GM21360 (cell line): ENCODE measurements at regions not wholly inside any gene's neighbourhood (a gene's known extent, or its start where the extent isn't known, plus 50 kb on each side); places are given as distances from the start of the nearest gene placed in this dataset.

ENCODE experiments used
- ATAC-seq: cut with Tn5 transposase; IDR thresholded peaks from one replicate; pipeline ENCODE4 v1.9.1; 2021; ENCODE audit warnings: mild to moderate bottlenecking, moderate library complexity; ENCODE audit not compliant: unreplicated experiment

GRCh38 chr11:104661901-104662300, 236.4 kb downstream of the CASP12 start:
- ATAC-seq = no peak

- no peak for ATAC-seq
These were observed 236.8 kb downstream of the CASP12 start for GRCh38 chr11:104661471-104661870.

GRCh38 chr11:104658177-104658576, 240.1 kb downstream of the CASP12 start:
- ATAC-seq = no peak

- no peak for ATAC-seq
These were observed 241.2 kb downstream of the CASP12 start for GRCh38 chr11:104657083-104657482.

GRCh38 chr11:104655066-104655465, 243.2 kb downstream of the CASP12 start:
- ATAC-seq = no peak

GRCh38 chr11:104654181-104654813, 244.0 kb downstream of the CASP12 start:
- no peak for ATAC-seq

- no peak for ATAC-seq
These were observed 244.9 kb downstream of the CASP12 start for GRCh38 chr11:104653407-104653806.

GRCh38 chr11:104652996-104653395, 245.3 kb downstream of the CASP12 start:
- ATAC-seq = no peak

- ATAC-seq = no peak
These were observed 248.0 kb downstream of the CASP12 start for GRCh38 chr11:104650234-104650633.

- ATAC-seq = no peak
These were observed 249.3 kb downstream of the CASP12 start for GRCh38 chr11:104649002-104649401.

- no peak for ATAC-seq
These were observed 252.7 kb downstream of the CASP12 start for GRCh38 chr11:104645261-104646222.

GRCh38 chr11:104637662-104638170, 260.5 kb downstream of the CASP12 start:
- ATAC-seq = no peak

- ATAC-seq = no peak
These were observed 265.0 kb downstream of the CASP12 start for GRCh38 chr11:104633226-104633625.

- no peak for ATAC-seq
These were observed 267.9 kb downstream of the CASP12 start for GRCh38 chr11:104630352-104630751.

GRCh38 chr11:104625246-104625645, 273.0 kb downstream of the CASP12 start:
- ATAC-seq = no peak

GRCh38 chr11:104624021-104624420, 274.2 kb downstream of the CASP12 start:
- ATAC-seq = no peak

- ATAC-seq = no peak
These were observed 274.7 kb downstream of the CASP12 start for GRCh38 chr11:104623518-104623917.

GRCh38 chr11:104620991-104621390, 277.3 kb downstream of the CASP12 start:
- ATAC-seq = no peak

- ATAC-seq = no peak
These were observed 278.5 kb downstream of the CASP12 start for GRCh38 chr11:104619751-104620150.

- ATAC-seq = no peak
These were observed 279.3 kb downstream of the CASP12 start for GRCh38 chr11:104618954-104619353.

- no peak for ATAC-seq
These were observed 283.3 kb downstream of the CASP12 start for GRCh38 chr11:104614961-104615360.

- ATAC-seq = no peak
These were observed 284.1 kb downstream of the CASP12 start for GRCh38 chr11:104614117-104614680.
